ENCODE measurements at regions not wholly inside any gene's neighbourhood (a gene's known extent, or its start where the extent isn't known, plus 50 kb on each side); places are given as distances from the start of the nearest gene placed in this dataset.

- no peak for TF ChIP-seq NR2F2 (IDR thresholded peaks at IDR 0.05; ENCODE audit: borderline replicate concordance, low read depth)
These were observed 222.9 kb downstream of the GALR1 start (continued) for GRCh38 chr18:77472509-77472908.

GRCh38 chr18:77478646-77479442, 229.2 kb downstream of the GALR1 start:
- Histone ChIP-seq H3K27me3 (ENCODE audit: control insufficient read depth in 1 of 2, insufficient read depth in 2 of 2, low read length in 2 of 2) (peaks cover 0 to 8% of the 10 kb centered on the region in 2 experiments; a peak in 1 of 5 replicates), H2AFZ (ENCODE audit: low read length) (no peak overlapping the region), H3K4me2 (ENCODE audit: low read depth, low read length) (no peak overlapping the region), H3K4me3 (replicated peaks in 1 of 3; ENCODE audit: insufficient read depth in 1 of 3, low read depth in 2 of 3, low read length in 3 of 3) (no peak overlapping the region), H4K20me1 (ENCODE audit: insufficient read depth, low read length) (no peaks in the 10 kb centered on the region), H3K27ac (ENCODE audit: extremely low read length, insufficient read depth, low read length) (no peak overlapping the region), H3K79me2 (ENCODE audit: insufficient read depth, low read length) (no peaks in the 10 kb centered on the region), H3K36me3 (replicated peaks in 1 of 2; ENCODE audit: control insufficient read depth in 1 of 2, insufficient read depth in 2 of 2, low read length in 2 of 2) (no peaks in the 10 kb centered on the region), H3K4me1 (ENCODE audit: insufficient read depth, low read length) (no peaks in the 10 kb centered on the region), H3K9me3 (ENCODE audit: low read length) (no peaks in the 10 kb centered on the region), H3K9ac (ENCODE audit: insufficient read depth, low read depth, low read length) (no peak overlapping the region)
- POLR2A ChIA-PET = no interaction called here
- in situ Hi-C loops (cut with HindIII; ENCODE audit: extremely low pct_ligation_motif_present, low pct_unique_long_range_greater_than_20kb) (no loop called here), intact Hi-C loops (cut with micrococcal nuclease; ENCODE audit: unreplicated experiment) (no loop called here)
- WGBS (ENCODE audit: low lambda C conversion rate) = 19% methylated on average over 9 of the region's 9 CpGs
- ATAC-seq = 0 out of 3 replicates have a peak, but pooled peaks have one; percentile 37
- FAIRE-seq = peak; percentile 18
- DNase-seq (ENCODE audit: low spot score) = peak; percentile 3
- no TSS peak for BruUV-seq (replicated peaks)
- CTCF ChIA-PET (ENCODE audit: low intra/inter-chr PET ratio, low total read pairs) = no interaction called here
- TF ChIP-seq PATZ1 (CRISPR knock-in tag; IDR thresholded peaks at IDR 0.05) (no peak), PTBP1 (IDR thresholded peaks at IDR 0.05; ENCODE audit: low read depth, low read length, poor library complexity, severe bottlenecking) (no peak), SNAPC2 (CRISPR knock-in tag; IDR thresholded peaks at IDR 0.05) (no peak), ZNF749 (CRISPR knock-in tag; IDR thresholded peaks at IDR 0.05; ENCODE audit: borderline replicate concordance) (no peak), TFAP4 (IDR thresholded peaks at IDR 0.05; ENCODE audit: borderline replicate concordance, low read depth) (no peak), ZNF891 (CRISPR knock-in tag; IDR thresholded peaks at IDR 0.05) (no peak), ZNF724P (CRISPR knock-in tag; IDR thresholded peaks at IDR 0.05; ENCODE audit: borderline replicate concordance) (no peak), ZNF790 (CRISPR knock-in tag; IDR thresholded peaks at IDR 0.05; ENCODE audit: borderline replicate concordance) (no peak), ETV5 (CRISPR knock-in tag; IDR thresholded peaks at IDR 0.05; ENCODE audit: borderline replicate concordance) (no peak), SMYD3 (CRISPR knock-in tag; IDR thresholded peaks at IDR 0.05) (no peak), ZBTB49 (CRISPR knock-in tag; IDR thresholded peaks at IDR 0.05; ENCODE audit: borderline replicate concordance) (no peak), FOSL2 (CRISPR knock-in tag; IDR thresholded peaks at IDR 0.05) (peak; percentile 33; the same call in 1 of the 2 replicates), HOMEZ (CRISPR knock-in tag; IDR thresholded peaks at IDR 0.05; ENCODE audit: low read depth) (no peak)

Measured in HepG2 (cell line).